Kidney (tissue), 13 donors: ENCODE measurements at regions not wholly inside any gene's neighbourhood (a gene's known extent, or its start where the extent isn't known, plus 50 kb on each side); places are given as distances from the start of the nearest gene placed in this dataset.

Source experiments
- DNase-seq, 5 donors: peaks; one replicate each; pipeline ENCODE4 v3.0.0-alpha.2; 2013 to 2020
- FAIRE-seq: peaks from 2 replicates; lab custom pipeline; 2012; peaks lifted over from hg19 to GRCh38; lab: Jason Lieb, UNC
- H3K27ac ChIP-seq, 2 donors: one replicate each; pipeline ENCODE4 v1.7.0; 2013; ENCODE audit warnings: low read depth in 2 of 2, low read length in 2 of 2, inconsistent platforms in 1 of 2
- H3K27me3 ChIP-seq: one replicate; pipeline ENCODE4 v1.7.1; 2013; ENCODE audit warnings: low read length, inconsistent platforms; ENCODE audit not compliant: control insufficient read depth, insufficient read depth
- H3K36me3 ChIP-seq, 3 donors: one replicate each; pipeline versions ENCODE4 v1.7.0 to v1.7.1; 2013; ENCODE audit warnings: low read length in 3 of 3, control low read depth in 1 of 3, inconsistent platforms in 1 of 3; ENCODE audit not compliant: insufficient read depth in 3 of 3, control insufficient read depth in 2 of 3
- H3K4me1 ChIP-seq, 3 donors: one replicate each; pipeline versions ENCODE4 v1.7.0 to v1.7.1; 2013; ENCODE audit warnings: low read length in 3 of 3, inconsistent platforms in 1 of 3, low read depth in 1 of 3; ENCODE audit not compliant: control insufficient read depth in 2 of 3, insufficient read depth in 2 of 3
- H3K4me3 ChIP-seq, 3 donors: one replicate each; pipeline versions ENCODE4 v1.7.0 to v1.8.1; 2013; ENCODE audit warnings: low read length in 3 of 3, control low read depth in 1 of 3, inconsistent platforms in 1 of 3
- H3K9ac ChIP-seq, 3 donors: one replicate each; pipeline versions ENCODE4 v1.7.0 to v1.7.1; 2013; ENCODE audit warnings: low read length in 3 of 3, control low read depth in 1 of 3, inconsistent platforms in 1 of 3
- H3K9me3 ChIP-seq, 3 donors: one replicate each; pipeline versions ENCODE4 v1.7.0 to v1.7.1; 2013; ENCODE audit warnings: low read length in 3 of 3, control low read depth in 1 of 3, inconsistent platforms in 1 of 3; ENCODE audit not compliant: control insufficient read depth in 2 of 3, insufficient read depth in 1 of 3
- intact Hi-C: fragments of 100-400 bp; cut with DNase I; formaldehyde crosslinking; loops from one replicate; pipeline ENCODE4 v1.11.1; 2022
- TF ChIP-seq, protein P1 (sequence below): IDR thresholded peaks from 3 replicates; pipeline ENCODE4 v1.5.1; 2012; ENCODE audit warnings: mild to moderate bottlenecking, moderate library complexity, borderline replicate concordance; ENCODE audit not compliant: insufficient read depth; ENCODE audit errors: extremely low read depth
- donor health status: control.
- donor health status: control.
- donor health status: control.
- donor health status: control.
- donor health status: control.
- donor health status: DM: yes; HTN: yes; CAD: no.
- donor health status: Normal renal cell carcinoma (clear cell type).

DNA sequence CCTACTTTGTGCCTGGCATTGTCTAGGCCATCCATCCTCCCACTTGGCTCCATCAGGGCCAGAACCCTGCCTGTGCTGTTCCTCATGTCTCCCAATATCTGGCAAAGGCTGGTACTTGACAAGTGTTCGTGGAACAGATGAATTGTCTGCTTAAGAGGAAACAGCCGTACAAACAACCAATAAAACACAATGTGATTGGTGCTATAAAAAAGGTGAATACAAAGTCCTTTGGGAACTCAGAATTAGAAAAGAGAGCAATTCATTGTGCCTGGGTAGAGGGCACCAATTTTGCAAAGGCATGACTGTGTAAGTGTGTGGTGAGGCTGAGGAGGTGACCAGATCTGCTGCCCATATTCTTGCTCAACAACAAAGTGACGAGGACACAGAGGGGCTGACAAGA lies 164.5 kb upstream of the PPP2R3A start:
- no peak for FAIRE-seq
- intact Hi-C loops = no loop called here
- TF ChIP-seq, protein P1, sequence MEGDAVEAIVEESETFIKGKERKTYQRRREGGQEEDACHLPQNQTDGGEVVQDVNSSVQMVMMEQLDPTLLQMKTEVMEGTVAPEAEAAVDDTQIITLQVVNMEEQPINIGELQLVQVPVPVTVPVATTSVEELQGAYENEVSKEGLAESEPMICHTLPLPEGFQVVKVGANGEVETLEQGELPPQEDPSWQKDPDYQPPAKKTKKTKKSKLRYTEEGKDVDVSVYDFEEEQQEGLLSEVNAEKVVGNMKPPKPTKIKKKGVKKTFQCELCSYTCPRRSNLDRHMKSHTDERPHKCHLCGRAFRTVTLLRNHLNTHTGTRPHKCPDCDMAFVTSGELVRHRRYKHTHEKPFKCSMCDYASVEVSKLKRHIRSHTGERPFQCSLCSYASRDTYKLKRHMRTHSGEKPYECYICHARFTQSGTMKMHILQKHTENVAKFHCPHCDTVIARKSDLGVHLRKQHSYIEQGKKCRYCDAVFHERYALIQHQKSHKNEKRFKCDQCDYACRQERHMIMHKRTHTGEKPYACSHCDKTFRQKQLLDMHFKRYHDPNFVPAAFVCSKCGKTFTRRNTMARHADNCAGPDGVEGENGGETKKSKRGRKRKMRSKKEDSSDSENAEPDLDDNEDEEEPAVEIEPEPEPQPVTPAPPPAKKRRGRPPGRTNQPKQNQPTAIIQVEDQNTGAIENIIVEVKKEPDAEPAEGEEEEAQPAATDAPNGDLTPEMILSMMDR = no peak

DNA sequence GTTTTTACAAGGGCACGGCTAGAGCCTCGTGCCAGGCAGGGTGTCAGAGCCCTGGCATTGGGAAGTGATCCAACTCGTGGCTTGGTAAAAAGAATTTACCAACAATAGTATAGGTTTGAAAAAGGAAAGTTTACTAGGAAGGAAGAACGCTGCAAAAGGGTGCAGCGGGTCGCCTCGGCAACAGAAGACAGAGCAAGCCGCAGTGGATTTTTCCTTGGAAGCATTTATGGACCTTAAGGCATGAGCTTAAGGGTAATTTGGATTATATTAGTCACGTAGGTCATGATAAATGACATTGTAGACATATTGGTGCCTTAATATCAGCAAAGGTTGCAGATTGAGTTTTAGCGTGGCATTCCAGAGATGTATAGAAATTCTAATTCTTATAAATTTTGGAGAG lies 163.4 kb upstream of the PPP2R3A start:
- TF ChIP-seq, protein P1 = no peak
- Histone ChIP-seq H3K36me3 (no peaks in the 10 kb centered on the region), H3K27me3 (no peaks in the 10 kb centered on the region), H3K9ac (no peak overlapping the region), H3K9me3 (no peaks in the 10 kb centered on the region), H3K27ac (no peak overlapping the region), H3K4me1 (no peaks in the 10 kb centered on the region), H3K4me3 (no peak overlapping the region)
- intact Hi-C loops = no loop called here
- DNase-seq = no peak
- no peak for FAIRE-seq

More for the DNA sequence above, 164.5 kb upstream of the PPP2R3A start:
- DNase-seq = no peak
- H3K9ac ChIP-seq = no peak overlapping the region
- H3K27me3 ChIP-seq = no peaks in the 10 kb centered on the region
- no peak overlapping the region for H3K4me3 ChIP-seq
- H3K27ac ChIP-seq = no peak overlapping the region
- H3K36me3 ChIP-seq = no peaks in the 10 kb centered on the region
- H3K9me3 ChIP-seq = no peaks in the 10 kb centered on the region
- H3K4me1 ChIP-seq = no peaks in the 10 kb centered on the region

DNA sequence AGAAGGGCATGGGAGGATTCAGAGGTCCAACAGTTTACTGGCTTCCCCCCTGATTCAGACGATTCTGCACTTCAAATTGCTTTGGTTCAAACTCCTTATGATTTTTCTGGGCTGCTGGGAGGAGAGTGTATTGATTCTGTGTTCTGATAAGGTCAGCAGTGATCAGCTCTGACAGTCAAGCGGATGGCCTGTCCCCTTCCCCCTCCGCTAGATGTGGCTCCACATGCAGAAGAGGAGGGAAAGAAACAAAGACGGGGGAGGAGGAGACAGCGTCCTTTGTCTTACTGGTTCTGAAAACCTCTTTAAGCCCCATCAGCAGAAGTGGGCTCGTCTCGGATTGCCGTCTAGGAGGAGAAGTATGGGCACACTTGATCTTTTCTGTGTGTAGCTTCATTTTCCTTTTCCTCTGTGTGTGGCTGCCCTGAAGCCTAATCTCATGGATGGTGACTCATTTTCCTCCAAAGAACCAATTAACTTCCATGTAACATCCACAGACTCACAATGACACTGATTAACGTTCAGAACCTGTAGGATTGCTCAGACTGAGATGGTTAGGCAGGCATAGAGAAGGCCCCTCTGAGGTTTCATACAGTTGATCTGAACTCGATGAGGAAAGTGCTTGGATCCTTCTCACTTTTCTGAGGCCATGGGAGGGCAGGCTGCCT lies 162.4 kb upstream of the PPP2R3A start:
- Histone ChIP-seq H3K9me3 (no peaks in the 10 kb centered on the region), H3K9ac (no peak overlapping the region), H3K4me1 (no peaks in the 10 kb centered on the region), H3K4me3 (no peak overlapping the region), H3K27me3 (no peaks in the 10 kb centered on the region), H3K36me3 (no peaks in the 10 kb centered on the region), H3K27ac (no peak overlapping the region)
- no peak for DNase-seq
- intact Hi-C loops = no loop called here
- TF ChIP-seq, protein P1 = no peak
- no peak for FAIRE-seq

DNA sequence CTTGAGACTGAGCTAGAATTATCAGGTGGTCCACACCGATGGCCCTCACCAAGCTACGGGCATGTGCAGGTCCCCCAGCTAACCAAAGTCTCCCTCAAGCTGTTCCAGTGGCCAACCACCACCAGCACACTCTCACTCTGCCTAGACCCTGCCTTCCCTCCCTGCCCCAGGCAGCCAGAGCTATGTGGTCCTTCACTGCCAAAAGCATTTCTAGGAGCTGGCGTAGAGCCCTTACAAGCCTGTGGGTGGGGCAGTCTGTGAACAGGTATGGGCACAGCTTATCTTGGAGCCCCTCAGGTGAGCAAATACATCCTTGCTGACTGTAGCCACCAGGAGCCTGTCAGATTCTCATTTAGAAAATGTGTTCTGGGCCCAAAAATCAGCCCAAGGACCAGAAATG lies 159.8 kb upstream of the PPP2R3A start:
- FAIRE-seq = no peak
- no peak overlapping the region for H3K9ac ChIP-seq
- no peak overlapping the region for H3K27ac ChIP-seq
- no peak for DNase-seq
- H3K4me1 ChIP-seq = no peaks in the 10 kb centered on the region
- no peaks in the 10 kb centered on the region for H3K36me3 ChIP-seq
- H3K9me3 ChIP-seq = no peaks in the 10 kb centered on the region
- TF ChIP-seq, protein P1 = no peak
- intact Hi-C loops = no loop called here
- H3K27me3 ChIP-seq = no peaks in the 10 kb centered on the region
- H3K4me3 ChIP-seq = no peak overlapping the region
